Activated CD4-positive, CD25-positive, alpha-beta regulatory T cell treated with anti-CD3 and anti-CD28 coated beads, Interleukin-2, amount 50 U/mL, for 72 hours (primary cell): ENCODE measurements at regions not wholly inside any gene's neighbourhood (a gene's known extent, or its start where the extent isn't known, plus 50 kb on each side); places are given as distances from the start of the nearest gene placed in this dataset.
"Not testable (repeated sequence)": the region's sequence is repeated elsewhere in the genome, so short reads cannot be mapped to it uniquely, and the experiment has no call there.

Experiments
- DNase-seq: peaks from one replicate; pipeline ENCODE4 v3.0.0; 2021

DNA sequence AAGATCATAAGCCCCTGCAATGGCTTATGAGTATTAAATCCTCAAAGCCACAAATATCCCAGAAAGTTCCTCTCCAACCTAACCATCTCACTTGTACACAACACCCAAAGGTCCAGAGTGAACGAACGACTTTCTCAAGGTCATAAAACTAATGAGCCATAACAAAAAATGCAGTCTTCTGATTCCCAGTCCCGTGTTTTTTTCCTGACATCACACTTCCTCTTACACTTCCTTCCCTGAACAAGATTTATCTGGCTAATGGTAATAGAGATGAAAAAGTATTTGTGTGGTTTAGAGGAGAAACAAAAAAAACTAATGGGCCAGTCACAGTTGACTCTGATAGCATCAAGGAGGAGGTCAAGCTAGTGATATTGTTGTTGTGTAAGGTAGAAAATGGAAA lies 99.5 kb upstream of the KLHL13 start:
- DNase-seq = no peak

DNA sequence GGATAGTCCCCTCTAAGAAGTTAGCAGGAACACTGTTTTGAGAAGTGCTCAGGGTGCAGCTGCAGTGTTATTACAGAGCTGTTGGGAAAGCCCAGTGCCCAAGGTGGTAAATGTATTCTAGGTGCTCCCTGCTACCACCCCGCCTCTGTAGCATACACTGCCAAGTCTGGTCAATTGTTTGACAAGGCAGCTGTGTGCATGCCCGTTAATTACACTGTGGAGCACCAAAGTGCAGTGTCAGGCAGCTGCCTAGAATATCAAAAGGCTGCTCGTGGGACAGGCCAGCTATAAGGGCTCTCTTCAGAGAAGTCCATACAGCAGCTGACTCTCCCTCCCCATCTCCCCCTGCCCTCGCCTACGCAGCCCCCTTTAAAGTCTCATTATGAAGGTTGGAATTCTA lies 99.9 kb upstream of the KLHL13 start:
- no peak for DNase-seq

DNA sequence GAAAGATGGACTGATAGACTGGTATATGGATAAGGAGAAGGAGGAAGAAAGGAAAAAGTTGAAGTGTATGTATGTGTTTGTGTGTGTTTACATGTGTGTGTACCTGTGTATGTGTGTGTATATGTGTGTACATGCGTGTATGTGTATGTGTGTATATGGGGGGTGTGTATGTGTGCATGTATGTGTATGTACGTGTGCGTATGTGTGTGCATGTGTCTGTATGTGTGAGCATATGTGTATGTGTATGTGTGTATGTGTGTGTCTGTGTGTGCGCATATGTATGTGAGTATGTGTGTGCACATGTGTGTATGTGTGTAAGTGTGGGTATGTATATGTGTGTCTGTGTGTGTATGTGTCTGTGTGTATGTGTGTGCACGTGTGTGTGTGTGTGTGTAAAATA lies 101.5 kb upstream of the KLHL13 start:
- DNase-seq = no peak

DNA sequence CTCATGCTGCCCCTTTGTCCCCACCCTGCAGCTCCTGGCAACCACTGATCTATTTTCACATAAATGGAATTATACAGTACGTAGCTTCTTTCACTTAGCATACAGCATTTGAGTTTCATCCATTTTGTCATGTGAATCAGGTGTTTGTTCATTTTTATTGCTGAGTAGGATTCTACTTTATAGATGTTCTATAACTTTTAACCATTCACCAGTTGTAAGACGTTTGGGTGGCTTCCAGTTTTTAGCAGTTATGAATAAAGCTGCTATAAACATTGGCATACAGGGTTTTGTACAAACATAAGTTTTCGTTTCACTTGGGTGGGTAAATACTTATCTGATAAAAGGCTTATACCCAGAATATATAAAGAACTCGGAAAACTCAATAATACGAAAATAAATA lies 102.3 kb upstream of the KLHL13 start:
- no peak for DNase-seq

- no peak for DNase-seq
Observed at GRCh38 chrX:118219866-118220265, 103.3 kb upstream of the KLHL13 start.

DNA sequence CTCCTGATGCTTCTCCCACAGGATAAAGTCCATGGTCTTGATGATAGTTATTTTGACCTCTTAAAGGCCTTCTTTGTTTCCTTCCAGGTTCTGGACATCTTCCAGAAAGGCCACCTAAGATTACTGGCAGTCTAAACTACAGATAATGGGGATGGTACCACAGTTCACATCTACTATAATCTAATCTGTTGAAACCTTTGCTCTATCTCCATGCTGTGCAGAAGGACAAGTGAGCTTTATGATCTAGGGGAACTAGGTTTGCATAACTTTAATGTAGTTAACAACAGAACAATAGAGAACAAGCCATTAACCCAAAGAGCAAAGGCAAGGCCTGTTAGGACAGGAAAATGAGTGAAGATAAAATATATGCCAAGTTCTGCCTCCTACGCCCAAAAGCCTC lies 103.9 kb upstream of the KLHL13 start:
- DNase-seq = no peak

DNA sequence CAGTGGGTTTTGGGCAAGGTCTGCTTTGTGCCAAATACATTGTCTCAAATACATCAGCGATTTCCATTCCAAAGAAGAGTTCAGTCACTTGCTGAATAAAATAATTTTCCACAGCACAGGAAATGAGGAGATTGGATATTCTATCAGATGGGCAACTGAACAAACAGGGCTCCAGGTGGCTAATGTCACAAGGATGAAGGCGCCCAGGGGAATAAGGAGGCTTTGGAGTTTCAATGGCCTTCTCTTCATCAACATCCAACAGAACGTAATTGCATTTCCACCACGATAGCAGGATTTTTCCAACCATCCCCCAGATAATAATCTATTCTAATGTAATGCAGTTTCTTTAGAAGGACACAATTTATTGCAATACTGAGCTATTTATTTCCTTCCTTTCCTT lies 104.7 kb upstream of the KLHL13 start:
- DNase-seq = no peak

DNA sequence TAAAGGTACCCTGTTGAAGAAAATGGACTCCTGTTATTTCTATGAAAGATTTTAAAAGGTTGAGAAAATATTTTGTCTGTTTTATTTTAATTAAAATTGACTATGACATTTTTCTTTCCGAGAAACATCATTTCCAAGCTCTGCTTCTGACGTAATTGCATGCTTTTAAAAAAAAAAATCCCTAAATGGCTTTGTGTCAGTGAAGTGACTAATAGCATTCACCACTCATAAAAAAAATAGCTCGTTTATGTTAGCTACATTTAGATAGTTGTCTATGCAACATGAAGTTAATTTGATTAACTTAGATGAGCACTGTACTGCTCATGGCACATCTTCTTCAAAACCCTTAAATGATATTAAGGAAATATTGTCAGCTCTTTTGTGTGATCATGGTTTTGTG lies 105.1 kb upstream of the KLHL13 start:
- DNase-seq = no peak

GRCh38 chrX:118222421-118222820 lies 105.8 kb upstream of the KLHL13 start:
- DNase-seq = no peak

GRCh38 chrX:118225711-118226428 lies 109.3 kb upstream of the KLHL13 start:
- DNase-seq = no peak

DNA sequence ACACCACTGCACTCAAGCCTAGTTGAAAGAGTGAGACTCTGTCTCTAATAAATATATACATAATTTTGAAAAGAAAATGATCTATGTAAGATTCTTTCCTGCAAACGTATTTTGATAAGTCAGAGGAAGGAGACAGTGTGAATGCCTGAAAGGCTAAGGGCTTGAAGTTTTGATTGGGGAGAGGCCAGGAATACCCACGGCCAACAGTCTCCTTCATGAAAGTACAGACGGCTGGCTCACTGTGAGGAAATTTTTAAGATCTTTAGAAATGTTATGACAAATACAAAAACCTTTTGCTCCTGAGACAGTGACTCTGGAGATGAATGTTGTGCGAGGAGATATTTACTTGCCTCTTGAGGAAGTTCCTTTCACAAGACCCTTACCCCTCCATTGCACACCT lies 111.4 kb upstream of the KLHL13 start:
- DNase-seq = no peak

GRCh38 chrX:118228456-118228855 lies 111.8 kb upstream of the KLHL13 start:
- DNase-seq = no peak

DNA sequence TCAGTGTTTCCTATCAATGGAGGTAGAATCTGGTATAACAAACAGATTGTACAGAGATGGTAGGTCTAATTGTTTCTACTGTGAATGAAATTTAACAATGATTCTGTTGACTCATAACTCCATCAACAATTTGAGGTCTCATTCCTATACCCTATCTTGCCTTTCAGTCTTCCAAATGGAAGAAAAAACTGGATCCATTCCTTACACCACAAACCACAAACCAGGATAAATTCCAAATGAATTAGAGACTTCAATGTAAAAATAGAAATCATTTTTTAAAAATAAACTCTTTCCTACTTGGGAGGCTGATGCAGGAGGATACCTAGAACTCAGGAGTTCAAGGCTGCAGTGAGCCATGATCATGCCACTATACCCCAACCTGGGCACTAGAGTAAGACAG lies 114.4 kb upstream of the WDR44 start:
- DNase-seq = no peak

- no peak for DNase-seq
Observed at GRCh38 chrX:118239178-118239870, 106.6 kb upstream of the WDR44 start.

GRCh38 chrX:118239913-118240698 lies 105.8 kb upstream of the WDR44 start:
- no peak for DNase-seq

DNA sequence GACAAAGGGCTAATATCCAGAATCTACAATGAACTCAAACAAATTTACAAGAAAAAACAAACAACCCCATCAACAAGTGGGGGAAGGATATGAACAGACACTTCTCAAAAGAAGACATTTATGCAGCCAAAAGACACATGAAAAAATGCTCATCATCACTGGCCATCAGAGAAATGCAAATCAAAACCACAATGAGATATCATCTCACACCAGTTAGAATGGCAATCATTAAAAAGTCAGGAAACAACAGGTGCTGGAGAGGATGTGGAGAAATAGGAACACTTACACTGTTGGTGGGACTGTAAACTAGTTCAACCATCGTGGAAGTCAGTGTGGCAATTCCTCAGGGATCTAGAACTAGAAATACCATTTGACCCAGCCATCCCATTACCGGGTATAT lies 98.9 kb upstream of the WDR44 start:
- DNase-seq = not testable (repeated sequence)

- DNase-seq = no peak
Observed at GRCh38 chrX:118249146-118249545, 96.8 kb upstream of the WDR44 start.

- no peak for DNase-seq
Observed at GRCh38 chrX:118250445-118250844, 95.5 kb upstream of the WDR44 start.

- DNase-seq = no peak
Observed at GRCh38 chrX:118251271-118251670, 94.6 kb upstream of the WDR44 start.

DNA sequence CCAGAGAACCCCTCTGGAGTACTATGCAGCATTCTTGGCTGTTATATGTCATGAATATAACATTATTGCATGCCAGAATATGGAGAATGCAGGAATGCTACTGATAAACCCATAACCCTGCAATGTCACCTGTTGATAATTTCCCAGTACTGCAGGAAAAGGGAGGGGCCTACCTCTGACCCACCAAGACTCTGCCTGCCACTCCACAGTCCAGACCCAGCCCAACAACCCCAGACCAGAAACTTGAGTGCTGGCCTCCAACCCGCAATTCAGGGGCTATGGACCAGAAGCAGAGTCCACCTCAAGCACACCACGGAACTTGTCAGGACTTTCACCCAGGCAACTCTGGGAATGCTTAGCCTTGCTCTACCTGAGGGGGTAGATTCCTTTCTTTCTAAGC lies 92.9 kb upstream of the WDR44 start:
- DNase-seq = no peak

- DNase-seq = peak; percentile 33
Observed at GRCh38 chrX:118254611-118255010, 91.3 kb upstream of the WDR44 start.

GRCh38 chrX:118255921-118256320 lies 90.0 kb upstream of the WDR44 start:
- DNase-seq = no peak

- DNase-seq = no peak
Observed at GRCh38 chrX:118257781-118258180, 88.1 kb upstream of the WDR44 start.

DNA sequence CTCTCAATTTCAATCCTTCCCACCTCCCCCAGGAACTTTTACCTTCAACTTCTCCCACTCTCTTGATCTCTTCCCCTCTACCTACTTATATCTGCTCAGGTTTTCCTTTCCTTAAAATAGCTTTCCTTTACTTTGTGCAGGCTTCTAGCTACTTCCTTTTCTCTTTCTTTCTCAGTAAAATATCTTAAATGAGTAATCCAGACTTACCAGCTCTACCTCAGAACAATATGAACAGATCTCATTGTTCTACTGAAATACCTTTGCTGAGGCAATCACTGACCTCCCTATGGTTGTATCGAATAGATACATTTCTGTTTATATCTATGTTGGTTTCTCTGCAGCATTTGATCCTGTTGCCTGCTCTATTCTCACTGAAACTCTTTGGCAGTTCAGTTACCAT lies 86.7 kb upstream of the WDR44 start:
- DNase-seq = no peak
